ENCODE measurements at regions not wholly inside any gene's neighbourhood (a gene's known extent, or its start where the extent isn't known, plus 50 kb on each side); places are given as distances from the start of the nearest gene placed in this dataset.
A peak's percentile ranks its signal among the peaks of the same experiment; 100 is the strongest.

GRCh38 chr3:72380711-72381493, 467.3 kb downstream of the SHQ1 start:
- Mint-ChIP-seq H3K36me3 (ENCODE audit: low read depth) (peaks cover 36% of the 10 kb centered on the region), H3K9me3 (ENCODE audit: low read depth) (no peaks in the 10 kb centered on the region), H3K4me1 (peaks cover 82% of the 10 kb centered on the region), H3K27ac (no peak overlapping the region), H3K27me3 (no peaks in the 10 kb centered on the region), H3K4me3 (no peak overlapping the region)
- DNase-seq (no peak), ATAC-seq (no peak)
- POLR2A ChIA-PET, result no interaction called here
- CTCF ChIA-PET, result interaction anchor here (1.1 kb wide), 1 partner anchor 14 kb away, joined by 3 read pairs; no protein-coding TSS in a partner anchor
- intact Hi-C loops (cut with DNase I, micrococcal nuclease), result no loop called here

DNA sequence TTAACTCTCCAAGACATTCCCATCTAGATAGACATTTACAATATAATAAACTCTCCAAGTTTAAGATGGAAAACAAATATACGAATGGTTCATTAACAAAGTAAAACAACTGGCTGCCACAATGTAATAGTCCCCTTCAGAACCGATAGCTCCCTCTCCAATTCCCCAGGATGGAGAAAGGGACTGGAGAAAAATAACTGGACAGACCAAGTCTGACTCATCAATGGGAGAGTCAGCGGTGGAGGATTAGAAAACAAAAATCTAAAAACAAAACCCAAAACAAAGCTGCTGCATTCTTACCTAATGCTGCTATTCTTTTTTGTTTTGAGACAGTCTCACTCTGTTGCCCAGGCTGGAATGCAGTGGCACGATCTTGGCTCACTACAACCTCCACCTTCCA, 468.1 kb downstream of the SHQ1 start:
- Mint-ChIP-seq H3K27ac (no peak overlapping the region), H3K4me1 (peaks cover 84% of the 10 kb centered on the region), H3K36me3 (ENCODE audit: low read depth) (peaks cover 36% of the 10 kb centered on the region), H3K4me3 (no peak overlapping the region), H3K9me3 (ENCODE audit: low read depth) (no peaks in the 10 kb centered on the region), H3K27me3 (no peaks in the 10 kb centered on the region)
- ChIA-PET CTCF (interaction anchor here (0.7 to 1.1 kb wide), 3 partner anchors 15 to 59 kb away, joined by 3 read pairs; no protein-coding TSS in a partner anchor), POLR2A (no interaction called here)
- intact Hi-C loops (cut with DNase I, micrococcal nuclease), result no loop called here
- DNase-seq (no peak), ATAC-seq (no peak)

DNA sequence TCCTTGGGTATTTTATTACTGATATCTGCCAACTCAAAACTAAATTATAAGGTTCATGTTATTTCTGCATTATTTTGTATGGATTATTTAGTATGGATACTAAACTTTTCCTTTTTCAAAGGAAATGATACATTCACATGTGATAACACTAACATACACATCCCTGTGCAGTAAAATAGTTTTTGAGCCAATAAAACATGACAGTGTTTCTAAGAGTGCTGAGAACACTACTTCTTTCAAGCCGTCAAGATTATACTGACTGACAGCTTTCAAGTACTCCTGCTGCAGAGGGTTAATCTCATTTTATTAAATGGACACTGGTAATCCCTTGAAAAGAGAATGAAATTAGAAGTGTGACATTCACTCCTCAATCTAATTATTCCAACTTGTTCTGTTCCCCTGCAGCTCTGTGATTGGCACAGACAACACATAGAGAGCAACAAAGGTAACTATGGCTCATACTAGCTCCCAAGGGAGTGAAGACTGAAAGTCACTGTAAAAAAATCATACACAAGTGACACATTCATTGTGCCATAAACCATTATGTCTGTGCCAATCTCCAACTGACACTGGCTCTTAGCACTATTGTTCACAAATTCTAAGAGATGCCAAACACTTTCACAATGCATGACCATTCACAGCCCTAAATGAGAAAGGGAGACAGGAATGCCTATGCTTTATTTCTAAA, 468.6 kb downstream of the SHQ1 start:
- CTCF ChIA-PET, result interaction anchor here (0.7 to 0.9 kb wide), 3 partner anchors 24 to 165 kb away, joined by 3 read pairs; no protein-coding TSS in a partner anchor
- intact Hi-C loops (cut with DNase I, micrococcal nuclease), result loop anchor here in 1 of 2 experiments (5.0 kb wide), 1 partner anchor 502 kb away; no protein-coding TSS in a partner anchor
- Mint-ChIP-seq H3K36me3 (ENCODE audit: low read depth) (peaks cover 36% of the 10 kb centered on the region), H3K27me3 (no peaks in the 10 kb centered on the region), H3K9me3 (ENCODE audit: low read depth) (no peaks in the 10 kb centered on the region), H3K4me1 (peaks cover 82% of the 10 kb centered on the region), H3K4me3 (no peak overlapping the region), H3K27ac (no peak overlapping the region)
- DNase-seq (no peak), ATAC-seq (no peak)
- POLR2A ChIA-PET, result no interaction called here

GRCh38 chr3:72378287-72378686, 470.0 kb downstream of the SHQ1 start:
- no peak for ATAC-seq
- H3K36me3 Mint-ChIP-seq (ENCODE audit: low read depth), result peaks cover 39% of the 10 kb centered on the region
- no peak for DNase-seq
- peaks cover 82% of the 10 kb centered on the region for H3K4me1 Mint-ChIP-seq
- ChIA-PET CTCF (no interaction called here), POLR2A (no interaction called here)
- intact Hi-C loops (cut with DNase I, micrococcal nuclease), result loop anchor here in 1 of 2 experiments (5.0 kb wide), 1 partner anchor 501 kb away; no protein-coding TSS in a partner anchor
- no peak overlapping the region for H3K27ac Mint-ChIP-seq
- no peak overlapping the region for H3K4me3 Mint-ChIP-seq
- H3K9me3 Mint-ChIP-seq (ENCODE audit: low read depth), result no peaks in the 10 kb centered on the region
- H3K27me3 Mint-ChIP-seq, result no peaks in the 10 kb centered on the region

- no peaks in the 10 kb centered on the region for H3K27me3 Mint-ChIP-seq
- ATAC-seq (no peak), DNase-seq (no peak)
- H3K4me3 Mint-ChIP-seq, result no peak overlapping the region
- intact Hi-C loops (cut with DNase I, micrococcal nuclease), result loop anchor here in 1 of 2 experiments (5.0 kb wide), 1 partner anchor 500 kb away; no protein-coding TSS in a partner anchor
- peaks cover 37% of the 10 kb centered on the region for H3K36me3 Mint-ChIP-seq (ENCODE audit: low read depth)
- no peaks in the 10 kb centered on the region for H3K9me3 Mint-ChIP-seq (ENCODE audit: low read depth)
- peaks cover 77% of the 10 kb centered on the region for H3K4me1 Mint-ChIP-seq
- CTCF ChIA-PET, result interaction anchor here (1.3 to 1.5 kb wide), 2 partner anchors 32 to 502 kb away, joined by 3 read pairs; no protein-coding TSS in a partner anchor
- POLR2A ChIA-PET, result interaction anchor here (0.7 kb wide), 1 partner anchor 25 kb away, joined by 4 read pairs; no protein-coding TSS in a partner anchor
- no peak overlapping the region for H3K27ac Mint-ChIP-seq
Measured at GRCh38 chr3:72376956-72377710, 471.1 kb downstream of the SHQ1 start.

DNA sequence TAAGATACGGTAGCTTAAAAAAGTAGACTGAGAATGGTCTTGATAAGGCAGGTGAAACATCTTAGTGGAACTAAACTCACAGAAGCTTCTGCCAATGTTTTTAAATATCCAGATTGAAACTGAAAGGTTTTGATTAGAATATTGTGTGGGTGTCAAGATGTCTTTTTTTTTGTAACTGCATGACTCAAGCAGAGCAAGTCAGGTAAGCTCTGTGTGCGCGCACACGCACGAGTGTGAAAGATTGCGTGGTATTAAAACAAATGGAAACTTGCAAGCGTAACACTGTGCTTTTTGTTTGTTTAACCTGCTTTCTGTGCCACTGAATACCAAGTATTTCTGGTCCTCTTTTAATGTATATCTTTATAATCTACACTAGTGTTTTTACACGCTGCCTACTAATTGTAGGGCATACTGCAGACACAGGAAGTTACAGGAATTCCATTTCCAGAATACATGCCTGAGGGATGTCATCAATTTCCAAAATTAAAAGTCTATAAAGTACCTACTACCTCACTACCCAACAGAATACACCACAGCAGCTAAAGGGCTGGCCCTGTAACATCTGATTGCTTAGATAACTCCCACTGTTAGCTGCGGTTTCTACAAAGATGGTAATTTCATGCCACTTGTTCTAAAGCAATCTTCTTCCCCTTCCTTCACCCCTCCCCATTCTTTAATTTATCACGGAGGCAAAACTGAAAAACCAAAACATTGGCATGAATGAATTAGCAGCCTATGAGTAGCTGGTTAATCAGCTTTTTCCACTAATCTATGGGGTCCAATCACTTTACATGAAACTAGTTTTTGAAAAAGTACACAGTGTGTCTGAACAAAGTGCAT, 472.8 kb downstream of the SHQ1 start:
- peak overlapping the region; percentile 36 for H3K4me3 Mint-ChIP-seq
- ATAC-seq, result peak; percentile 83
- H3K9me3 Mint-ChIP-seq (ENCODE audit: low read depth), result no peaks in the 10 kb centered on the region
- POLR2A ChIA-PET, result interaction anchor here (0.6 to 1.4 kb wide), 8 partner anchors 10 to 500 kb away, joined by 3 to 6 read pairs (median 3); no protein-coding TSS in a partner anchor
- H3K36me3 Mint-ChIP-seq (ENCODE audit: low read depth), result peaks cover 37% of the 10 kb centered on the region
- DNase-seq, result peak; percentile 75
- CTCF ChIA-PET, result interaction anchor here (1.1 to 1.7 kb wide), 5 partner anchors 9 to 500 kb away, joined by 3 to 11 read pairs (median 5); no protein-coding TSS in a partner anchor
- H3K27me3 Mint-ChIP-seq, result no peaks in the 10 kb centered on the region
- peak overlapping the region; percentile 88 for H3K27ac Mint-ChIP-seq
- H3K4me1 Mint-ChIP-seq, result peaks cover 68% of the 10 kb centered on the region
- intact Hi-C loops (cut with DNase I, micrococcal nuclease), result loop anchor here (1.0 to 5.0 kb wide), 13 partner anchors 33 to 498 kb away; partner anchors contain the start of gene RYBP (in 1 of the 2)

DNA sequence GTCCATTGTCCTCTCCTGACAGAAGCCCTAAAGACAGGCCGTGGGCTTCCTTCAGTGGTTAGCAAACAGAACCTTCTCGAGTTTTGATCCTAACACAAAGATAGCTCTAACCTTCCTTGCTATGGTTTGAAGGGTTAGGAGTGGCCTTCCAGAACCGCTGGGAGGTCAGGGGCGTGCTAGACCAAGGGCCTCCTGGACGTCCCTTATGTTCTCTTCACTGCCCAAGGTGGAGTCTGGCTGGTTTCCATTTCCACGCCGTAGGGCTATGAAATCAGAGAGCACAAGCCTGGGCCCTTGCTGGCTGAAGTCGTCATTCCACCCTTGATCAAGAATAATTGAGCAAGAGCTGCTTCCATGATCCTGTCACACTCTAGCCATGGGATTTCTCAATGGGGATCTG, 475.1 kb downstream of the SHQ1 start:
- DNase-seq (no peak), ATAC-seq (no peak)
- POLR2A ChIA-PET, result no interaction called here
- Mint-ChIP-seq H3K4me1 (peaks cover 49% of the 10 kb centered on the region), H3K27ac (no peak overlapping the region), H3K27me3 (no peaks in the 10 kb centered on the region), H3K36me3 (ENCODE audit: low read depth) (peaks cover 20% of the 10 kb centered on the region), H3K9me3 (ENCODE audit: low read depth) (no peaks in the 10 kb centered on the region), H3K4me3 (no peak overlapping the region)
- intact Hi-C loops (cut with DNase I, micrococcal nuclease), result no loop called here
- CTCF ChIA-PET, result interaction anchor here (0.7 kb wide), 1 partner anchor 13 kb away, joined by 5 read pairs; no protein-coding TSS in a partner anchor

DNA sequence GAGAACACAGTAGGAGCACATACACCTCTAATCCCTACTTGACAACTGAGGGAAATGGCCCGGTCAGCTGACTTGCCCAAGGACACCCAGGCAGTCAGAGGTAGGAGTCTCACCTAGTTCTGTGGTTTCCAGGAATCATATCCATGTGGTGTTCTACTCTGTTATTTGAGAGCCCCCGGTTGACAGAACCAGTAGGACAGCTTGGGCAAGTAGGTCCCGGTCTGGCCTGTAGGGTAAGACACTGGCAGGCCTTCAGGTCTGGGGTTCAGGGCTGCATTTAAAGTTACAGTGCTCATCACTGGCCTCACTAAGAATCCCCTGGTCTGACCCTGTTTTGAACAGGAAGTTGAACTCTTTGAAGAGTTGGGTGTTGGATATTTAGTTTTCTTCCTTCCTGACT, 476.1 kb downstream of the SHQ1 start:
- Mint-ChIP-seq H3K4me1 (peaks cover 45% of the 10 kb centered on the region), H3K27me3 (no peaks in the 10 kb centered on the region), H3K9me3 (ENCODE audit: low read depth) (no peaks in the 10 kb centered on the region), H3K27ac (no peak overlapping the region), H3K4me3 (no peak overlapping the region), H3K36me3 (ENCODE audit: low read depth) (peaks cover 13% of the 10 kb centered on the region)
- DNase-seq (no peak), ATAC-seq (no peak)
- intact Hi-C loops (cut with DNase I, micrococcal nuclease), result no loop called here
- ChIA-PET CTCF (interaction anchor here (0.7 kb wide), 2 partner anchors 14 to 714 kb away, joined by 3 to 5 read pairs; no protein-coding TSS in a partner anchor), POLR2A (interaction anchor here (0.6 kb wide), 1 partner anchor 49 kb away, joined by 4 read pairs; no protein-coding TSS in a partner anchor)

DNA sequence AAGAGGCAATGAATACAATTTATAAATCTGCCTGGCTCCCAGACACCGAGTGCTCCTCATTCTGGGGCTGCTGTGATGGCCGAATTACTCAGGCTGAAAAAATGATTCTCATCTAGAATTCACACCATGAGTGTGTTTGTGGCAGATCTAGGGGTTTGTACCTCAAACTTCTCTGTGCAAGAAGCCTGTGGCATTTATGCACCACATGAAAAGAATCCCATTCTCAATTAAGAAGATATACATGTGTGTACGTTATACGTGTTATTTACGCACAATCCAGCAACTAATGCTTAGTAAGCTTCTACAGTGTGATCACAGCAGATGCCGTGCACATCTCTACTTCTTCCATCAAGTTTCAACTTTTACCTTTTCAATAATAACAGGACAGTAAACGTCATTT, 476.8 kb downstream of the SHQ1 start:
- Mint-ChIP-seq H3K4me3 (no peak overlapping the region), H3K4me1 (peaks cover 40% of the 10 kb centered on the region), H3K36me3 (ENCODE audit: low read depth) (peaks cover 7% of the 10 kb centered on the region), H3K9me3 (ENCODE audit: low read depth) (no peaks in the 10 kb centered on the region), H3K27me3 (no peaks in the 10 kb centered on the region), H3K27ac (no peak overlapping the region)
- CTCF ChIA-PET, result no interaction called here
- ATAC-seq, result no peak
- POLR2A ChIA-PET, result no interaction called here
- intact Hi-C loops (cut with DNase I, micrococcal nuclease), result no loop called here
- no peak for DNase-seq

DNA sequence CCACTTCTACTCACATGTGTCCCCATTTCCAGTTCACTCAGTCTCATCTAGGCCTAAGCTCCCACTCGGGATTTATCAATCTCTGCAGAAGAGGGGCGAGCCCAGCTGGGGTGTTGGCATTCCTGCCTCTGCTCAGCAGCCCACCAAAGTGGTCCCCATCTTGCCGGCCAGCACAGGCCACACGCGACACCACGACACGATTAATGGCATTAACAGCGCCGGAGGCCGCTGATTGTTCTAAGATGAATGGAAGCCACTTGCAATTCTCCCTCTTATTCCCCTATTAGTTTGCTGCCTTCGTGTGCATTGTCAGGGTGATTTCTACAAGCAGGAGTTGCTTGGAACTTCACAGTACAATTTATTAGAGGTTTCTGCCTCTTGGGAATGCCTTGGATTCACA, 477.3 kb downstream of the SHQ1 start:
- intact Hi-C loops (cut with DNase I, micrococcal nuclease), result no loop called here
- DNase-seq (no peak), ATAC-seq (no peak)
- Mint-ChIP-seq H3K36me3 (ENCODE audit: low read depth) (peaks cover 7% of the 10 kb centered on the region), H3K9me3 (ENCODE audit: low read depth) (no peaks in the 10 kb centered on the region), H3K27me3 (no peaks in the 10 kb centered on the region), H3K27ac (no peak overlapping the region), H3K4me1 (peaks cover 38% of the 10 kb centered on the region), H3K4me3 (no peak overlapping the region)
- ChIA-PET CTCF (no interaction called here), POLR2A (no interaction called here)
